Occipital lobe (tissue), 1 donor: ENCODE measurements at regions not wholly inside any gene's neighbourhood (a gene's known extent, or its start where the extent isn't known, plus 50 kb on each side); places are given as distances from the start of the nearest gene placed in this dataset.
"Not testable (repeated sequence)": the region's sequence is repeated elsewhere in the genome, so short reads cannot be mapped to it uniquely, and the experiment has no call there.

ENCODE experiments used
- DNase-seq: peaks from one replicate; lab custom pipeline; 2025; lab: John Stamatoyannopoulos, UW

DNA sequence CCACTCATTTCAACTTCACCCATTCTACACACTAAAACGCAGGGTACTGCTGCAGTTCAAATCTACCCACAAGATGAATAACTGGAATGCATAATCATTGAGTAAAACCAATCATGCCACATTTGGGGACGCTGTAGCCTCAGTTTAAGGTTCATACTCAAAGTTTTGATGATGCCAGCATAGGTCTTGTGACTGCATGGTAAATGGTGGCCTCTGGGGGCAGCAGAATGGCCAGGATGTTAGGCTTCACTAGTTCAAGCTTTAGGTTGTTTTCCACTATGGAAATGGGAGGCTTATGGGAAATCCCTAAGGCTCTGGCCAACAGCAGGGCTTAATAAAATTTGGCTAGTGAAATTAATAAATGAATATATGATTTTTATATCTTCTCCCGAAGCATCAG, 104.3 kb upstream of the TSC22D2 start:
- DNase-seq: no peak

GRCh38 chr3:150302246-150302645, 105.9 kb upstream of the TSC22D2 start:
- no peak for DNase-seq

- no peak for DNase-seq
These were observed 107.1 kb upstream of the TSC22D2 start for GRCh38 chr3:150300852-150301517.

- DNase-seq: no peak
These were observed 107.7 kb upstream of the TSC22D2 start for GRCh38 chr3:150300388-150300787.

DNA sequence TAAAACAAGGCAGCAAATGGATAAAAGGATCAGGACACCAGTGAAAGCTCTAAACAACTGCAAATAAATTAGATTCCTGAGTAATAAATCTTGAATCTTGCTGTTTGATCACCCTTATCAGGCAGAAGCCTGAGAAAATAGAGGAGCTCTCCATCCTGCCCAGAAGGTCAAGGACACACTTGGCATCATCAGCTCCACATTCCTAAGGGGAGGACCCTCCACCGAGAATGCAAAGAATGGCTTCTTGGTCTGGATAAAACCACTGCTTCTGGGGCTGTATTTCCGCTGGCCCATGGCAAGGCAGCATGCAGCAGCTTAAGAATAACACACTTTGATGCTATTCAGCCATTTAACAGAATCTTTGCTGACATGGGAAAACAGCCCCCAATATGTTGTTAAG, 108.9 kb upstream of the TSC22D2 start:
- DNase-seq: no peak

DNA sequence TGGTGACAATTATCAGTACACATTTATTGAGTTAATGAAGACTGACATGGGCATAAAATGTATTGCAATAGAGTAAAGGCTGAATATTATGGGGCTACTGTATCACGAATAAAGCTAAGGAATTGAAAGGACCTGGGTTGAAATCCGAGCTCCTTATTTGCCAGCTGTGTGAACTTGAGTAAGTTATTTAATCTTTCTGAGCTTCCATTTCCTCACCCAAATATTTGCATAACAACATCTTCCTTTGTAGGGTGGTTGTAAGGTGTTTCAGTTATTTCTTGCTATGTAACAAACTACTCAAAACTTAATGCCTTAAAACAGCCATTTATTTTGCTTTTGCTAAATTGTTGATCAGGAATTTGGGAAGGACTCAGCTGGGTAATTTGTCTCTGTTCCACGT, 111.1 kb upstream of the TSC22D2 start:
- DNase-seq: no peak

- no peak for DNase-seq
These were observed 111.9 kb upstream of the TSC22D2 start for GRCh38 chr3:150296123-150296735.

- no peak for DNase-seq
These were observed 114.6 kb upstream of the TSC22D2 start for GRCh38 chr3:150293401-150294001.

DNA sequence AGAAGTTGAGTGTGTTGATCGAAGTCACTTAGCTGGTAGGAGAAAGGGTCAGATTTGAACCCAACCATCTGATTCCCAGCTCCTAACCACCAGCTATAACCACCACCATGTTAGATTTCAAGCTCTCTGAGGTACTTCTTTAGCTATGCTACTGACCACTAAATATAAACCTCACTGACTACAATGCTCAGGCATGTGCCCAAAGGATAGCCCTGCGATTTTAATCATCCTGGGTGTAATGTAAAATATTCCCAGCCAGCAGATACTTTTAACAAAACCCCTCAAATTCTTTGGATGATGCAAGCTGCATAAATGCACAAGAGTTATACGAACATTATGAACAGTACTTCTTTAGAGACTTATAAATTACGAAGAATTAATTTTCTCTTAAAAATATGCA, 115.2 kb upstream of the TSC22D2 start:
- DNase-seq: no peak

GRCh38 chr3:150291515-150291914, 116.6 kb upstream of the TSC22D2 start:
- no peak for DNase-seq

- DNase-seq: no peak
These were observed 121.5 kb upstream of the TSC22D2 start for GRCh38 chr3:150286390-150287147.

DNA sequence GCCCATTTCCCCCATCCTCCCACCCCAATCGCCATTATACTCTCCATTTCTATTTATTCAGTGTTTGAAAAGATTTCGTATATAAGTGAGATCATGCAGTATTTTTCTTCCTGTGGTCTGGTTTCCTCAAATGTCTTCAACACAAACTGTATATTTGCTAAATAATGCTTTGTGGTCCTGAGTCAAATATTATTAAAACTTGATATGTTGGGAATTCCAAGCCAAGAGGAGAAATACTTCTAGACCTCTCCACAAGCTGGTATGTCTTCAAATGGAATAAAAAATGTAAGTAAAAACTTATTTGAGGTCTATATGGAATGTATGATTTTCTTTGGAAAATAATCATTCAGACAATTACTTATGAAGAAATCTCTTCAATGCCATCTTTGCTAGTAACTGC, 122.5 kb upstream of the TSC22D2 start:
- no peak for DNase-seq

- no peak for DNase-seq
These were observed 129.2 kb upstream of the TSC22D2 start for GRCh38 chr3:150278843-150279381.

DNA sequence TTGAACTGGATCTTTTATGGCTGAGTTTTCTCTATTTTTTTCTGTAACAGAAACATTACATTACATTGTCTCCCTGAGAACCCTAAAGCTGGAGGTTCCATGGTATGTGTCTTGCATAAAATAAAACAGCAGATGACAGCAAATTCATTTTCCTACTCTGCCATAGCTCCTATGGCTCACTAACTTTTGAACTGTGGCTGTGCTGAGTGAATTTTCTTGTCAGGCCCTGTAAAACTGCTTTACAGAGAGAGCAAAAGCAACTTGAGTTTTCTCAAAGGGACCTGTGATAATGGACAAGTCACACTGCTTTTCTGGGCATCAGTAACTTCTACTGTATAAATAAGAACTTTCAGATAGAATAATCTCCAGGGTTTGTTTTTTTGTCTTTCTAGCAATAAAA, 129.9 kb upstream of the TSC22D2 start:
- DNase-seq: no peak

GRCh38 chr3:150277444-150277843, 130.7 kb upstream of the TSC22D2 start:
- no peak for DNase-seq

GRCh38 chr3:150275941-150276340, 132.2 kb upstream of the TSC22D2 start:
- no peak for DNase-seq

GRCh38 chr3:150274372-150274771, 133.7 kb upstream of the TSC22D2 start:
- DNase-seq: no peak

- DNase-seq: no peak
These were observed 134.7 kb upstream of the TSC22D2 start for GRCh38 chr3:150273396-150273795.

DNA sequence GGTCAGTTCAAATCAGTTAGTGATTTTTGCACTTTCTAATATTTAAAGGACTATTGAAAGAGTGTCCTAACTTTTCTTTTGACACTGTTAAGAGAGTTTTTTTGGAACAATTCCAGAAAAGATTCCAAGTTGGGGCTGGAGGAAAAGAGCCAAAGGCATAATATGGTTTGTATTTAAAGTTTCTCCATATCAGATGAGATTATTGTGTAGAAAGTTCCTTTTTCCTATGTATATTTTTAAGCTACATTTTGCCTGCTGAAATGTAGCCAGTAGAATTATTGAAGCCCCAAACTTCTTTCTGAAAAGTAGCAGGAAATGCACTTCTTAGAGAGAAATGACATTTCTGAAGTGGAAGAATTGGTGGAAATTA, 136.5 kb upstream of the TSC22D2 start:
- DNase-seq: no peak

GRCh38 chr3:150270883-150271590, 137.1 kb upstream of the TSC22D2 start:
- no peak for DNase-seq

- not testable (repeated sequence) for DNase-seq
These were observed 137.7 kb upstream of the TSC22D2 start for GRCh38 chr3:150270444-150270843.

DNA sequence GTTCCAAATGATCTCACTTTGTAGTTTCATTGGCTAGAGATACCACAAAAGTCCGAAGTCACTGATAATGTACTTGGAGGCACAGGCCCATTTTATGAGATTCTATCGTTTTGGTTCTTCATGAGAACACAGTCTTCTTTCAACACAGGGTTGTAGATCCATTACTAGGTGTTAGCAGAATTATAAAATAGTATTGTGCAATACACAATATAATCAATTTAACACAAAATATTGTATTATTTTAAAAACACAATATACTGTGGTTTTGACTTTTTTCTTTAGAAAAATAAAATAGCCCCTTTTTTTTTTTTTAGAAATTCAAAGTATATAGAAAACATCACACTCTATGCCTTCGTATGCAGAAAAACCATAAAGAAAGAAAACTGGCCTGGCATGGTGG, 138.6 kb upstream of the TSC22D2 start:
- no peak for DNase-seq
